Astrocyte of the cerebellum (primary cell): ENCODE measurements at regions not wholly inside any gene's neighbourhood (a gene's known extent, or its start where the extent isn't known, plus 50 kb on each side); places are given as distances from the start of the nearest gene placed in this dataset.

Experiments used
- DNase-seq: peaks from one replicate; pipeline ENCODE4 v3.0.0-alpha.2; 2011; ENCODE audit warnings: low read depth
- H3K4me3 ChIP-seq: 2 replicates; pipeline ENCODE4 v1.5.1; 2011; ENCODE audit warnings: mild to moderate bottlenecking, low read depth, low read length, moderate library complexity
- CTCF ChIP-seq: IDR thresholded peaks from 2 replicates; pipeline ENCODE4 v1.5.1; 2012; ENCODE audit warnings: low read length, low read depth, moderate library complexity, mild to moderate bottlenecking; ENCODE audit errors: missing control alignments
- in situ Hi-C: cut with HindIII; loops from 2 replicates; pipeline ENCODE4 v1.10.0; 2017; ENCODE audit warnings: low sequenced_read_pairs

GRCh38 chrX:98795636-98796035 is 1614.4 kb downstream of the PCDH19 start:
- DNase-seq = peak; percentile 35
- TF ChIP-seq CTCF = no peak
- in situ Hi-C loops = no loop called here
- H3K4me3 ChIP-seq = no peak overlapping the region

GRCh38 chrX:98755912-98756311 is 1654.2 kb downstream of the PCDH19 start:
- no peak overlapping the region for H3K4me3 ChIP-seq
- in situ Hi-C loops = no loop called here
- TF ChIP-seq CTCF = no peak
- DNase-seq = no peak

GRCh38 chrX:98731821-98732220 is 1678.3 kb downstream of the PCDH19 start:
- in situ Hi-C loops = no loop called here
- DNase-seq = no peak
- no peak for TF ChIP-seq CTCF
- H3K4me3 ChIP-seq = no peak overlapping the region

GRCh38 chrX:98717970-98718369 is 1692.1 kb downstream of the PCDH19 start:
- no peak for DNase-seq
- no peak for TF ChIP-seq CTCF
- H3K4me3 ChIP-seq = no peak overlapping the region
- in situ Hi-C loops = no loop called here
